ENCODE measurements at regions not wholly inside any gene's neighbourhood (a gene's known extent, or its start where the extent isn't known, plus 50 kb on each side); places are given as distances from the start of the nearest gene placed in this dataset.

DNA sequence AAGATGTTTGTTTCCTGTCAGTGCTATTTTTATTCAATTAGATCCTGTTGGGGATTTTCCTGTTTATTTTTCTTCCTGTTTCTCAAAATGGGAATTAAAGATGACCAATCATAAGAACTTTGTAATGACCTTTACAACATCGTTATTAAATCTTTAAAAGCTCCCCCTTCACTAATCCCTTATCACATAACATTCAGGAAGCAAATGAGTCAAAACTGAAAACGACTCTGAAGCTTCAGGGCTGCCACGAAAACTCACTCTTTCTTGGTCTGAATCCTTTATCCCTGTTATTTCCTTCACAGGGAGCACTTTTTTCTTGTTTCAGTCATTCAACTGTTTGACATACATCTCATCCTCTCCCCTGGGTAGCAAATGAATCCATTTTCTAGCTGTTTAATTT lies 75.8 kb upstream of the MB21D2 start:
- TF ChIP-seq, protein P1, sequence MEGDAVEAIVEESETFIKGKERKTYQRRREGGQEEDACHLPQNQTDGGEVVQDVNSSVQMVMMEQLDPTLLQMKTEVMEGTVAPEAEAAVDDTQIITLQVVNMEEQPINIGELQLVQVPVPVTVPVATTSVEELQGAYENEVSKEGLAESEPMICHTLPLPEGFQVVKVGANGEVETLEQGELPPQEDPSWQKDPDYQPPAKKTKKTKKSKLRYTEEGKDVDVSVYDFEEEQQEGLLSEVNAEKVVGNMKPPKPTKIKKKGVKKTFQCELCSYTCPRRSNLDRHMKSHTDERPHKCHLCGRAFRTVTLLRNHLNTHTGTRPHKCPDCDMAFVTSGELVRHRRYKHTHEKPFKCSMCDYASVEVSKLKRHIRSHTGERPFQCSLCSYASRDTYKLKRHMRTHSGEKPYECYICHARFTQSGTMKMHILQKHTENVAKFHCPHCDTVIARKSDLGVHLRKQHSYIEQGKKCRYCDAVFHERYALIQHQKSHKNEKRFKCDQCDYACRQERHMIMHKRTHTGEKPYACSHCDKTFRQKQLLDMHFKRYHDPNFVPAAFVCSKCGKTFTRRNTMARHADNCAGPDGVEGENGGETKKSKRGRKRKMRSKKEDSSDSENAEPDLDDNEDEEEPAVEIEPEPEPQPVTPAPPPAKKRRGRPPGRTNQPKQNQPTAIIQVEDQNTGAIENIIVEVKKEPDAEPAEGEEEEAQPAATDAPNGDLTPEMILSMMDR (IDR thresholded peaks at IDR 0.05): no peak
- TF ChIP-seq POLR2A (IDR thresholded peaks at IDR 0.05): no peak

Data from adrenal gland (tissue), 5 donors.